GM21390 (cell line): ENCODE measurements at regions not wholly inside any gene's neighbourhood (a gene's known extent, or its start where the extent isn't known, plus 50 kb on each side); places are given as distances from the start of the nearest gene placed in this dataset.
"Not testable (repeated sequence)": the region's sequence is repeated elsewhere in the genome, so short reads cannot be mapped to it uniquely, and the experiment has no call there.

ENCODE experiments used
- ATAC-seq: cut with Tn5 transposase; IDR thresholded peaks from one replicate; pipeline ENCODE4 v1.9.1; 2021; ENCODE audit not compliant: unreplicated experiment

DNA sequence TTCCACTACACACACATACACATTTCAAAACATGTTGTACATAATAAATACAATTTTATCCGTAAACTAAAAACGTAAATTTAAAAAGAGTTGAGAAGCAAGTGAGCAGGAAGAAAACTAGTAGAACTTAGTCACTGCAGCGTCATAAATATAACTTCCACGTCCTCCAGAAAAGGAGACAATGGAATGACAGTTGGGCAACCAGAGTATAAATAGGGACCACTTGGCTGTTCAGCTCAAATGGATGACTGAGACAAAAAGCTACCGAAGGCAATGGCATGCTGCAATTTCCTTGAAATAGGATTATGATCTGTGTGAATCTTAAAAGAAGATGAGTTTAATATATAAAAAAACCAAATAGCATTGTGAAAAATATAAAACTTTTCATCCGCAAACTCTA is 438.5 kb upstream of the RGMB start:
- ATAC-seq = no peak

DNA sequence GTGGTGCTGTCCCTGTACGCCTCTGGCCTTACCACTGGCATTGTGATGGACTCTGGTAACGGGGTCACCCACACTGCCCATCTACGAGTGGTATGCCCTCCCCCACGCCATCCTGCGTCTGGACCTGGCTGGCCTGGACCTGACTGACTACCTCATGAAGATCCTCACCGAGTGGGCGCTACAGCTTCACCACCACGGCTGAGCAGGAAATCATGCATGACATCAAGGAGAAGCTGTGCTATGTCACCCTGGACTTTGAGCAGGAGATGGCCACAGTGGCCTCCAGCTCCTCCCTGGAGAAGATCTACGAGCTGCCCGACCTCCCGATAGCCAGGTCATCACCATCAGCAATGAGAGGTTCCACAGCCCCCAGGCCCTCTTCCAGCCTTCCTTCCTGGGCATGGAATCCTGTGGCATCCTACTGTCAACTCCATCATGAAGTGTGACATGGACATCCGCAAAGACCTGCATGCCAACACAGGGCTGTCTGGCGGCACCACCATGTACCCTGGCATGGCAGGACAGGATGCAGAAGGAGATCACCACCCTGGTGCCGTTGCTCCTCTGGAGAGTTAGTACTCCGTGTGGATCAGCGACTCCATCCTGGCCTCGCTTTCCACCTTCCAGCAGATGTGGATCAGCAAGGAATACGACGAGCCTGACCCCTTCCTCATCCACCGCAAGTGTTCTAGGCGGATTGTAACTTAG is 434.2 kb upstream of the RGMB start:
- no peak for ATAC-seq

DNA sequence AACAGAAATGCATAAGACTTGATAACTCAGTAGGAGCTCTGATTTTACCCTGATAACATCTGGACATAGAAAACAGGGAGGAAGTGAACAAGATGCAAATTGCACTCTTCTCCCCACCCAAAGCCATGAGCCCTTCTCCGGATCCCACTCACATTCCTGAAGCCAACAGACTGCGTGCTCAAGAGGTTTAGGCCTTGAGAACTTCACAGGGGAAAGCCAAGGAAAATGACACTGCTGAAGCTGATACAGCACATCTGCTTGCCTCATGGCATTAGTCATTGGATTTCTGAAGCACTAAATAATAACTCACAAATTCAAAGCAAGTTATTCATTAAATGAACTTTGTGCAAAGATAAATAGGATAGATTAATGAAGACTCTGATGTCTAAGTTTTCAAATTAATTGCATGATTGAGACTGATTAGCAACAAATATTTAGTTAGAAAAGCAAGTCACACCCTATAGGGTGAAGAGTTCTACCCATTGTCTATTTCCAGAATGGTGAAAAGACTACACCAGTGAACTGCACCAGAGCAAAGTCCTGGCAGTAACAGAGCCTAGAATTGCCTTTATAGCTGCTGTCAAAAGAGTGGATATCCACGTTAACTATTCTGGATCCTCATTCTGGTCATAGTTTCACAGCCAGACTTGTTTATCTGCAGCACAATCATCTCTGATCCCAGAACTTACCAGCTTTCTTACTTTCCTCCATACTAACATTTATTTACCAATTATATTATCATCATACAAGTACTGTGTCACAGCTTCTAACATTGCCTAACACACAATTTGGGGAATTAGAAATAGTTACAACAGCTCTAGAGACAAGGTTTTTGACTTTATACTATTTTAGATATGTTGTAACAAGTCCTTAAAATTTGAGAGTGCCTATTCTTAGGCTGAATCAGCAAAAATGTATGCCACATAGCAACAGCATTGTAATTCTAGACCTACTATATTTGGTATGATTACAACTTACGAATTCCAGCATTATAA is 432.1 kb upstream of the RGMB start:
- no peak for ATAC-seq

DNA sequence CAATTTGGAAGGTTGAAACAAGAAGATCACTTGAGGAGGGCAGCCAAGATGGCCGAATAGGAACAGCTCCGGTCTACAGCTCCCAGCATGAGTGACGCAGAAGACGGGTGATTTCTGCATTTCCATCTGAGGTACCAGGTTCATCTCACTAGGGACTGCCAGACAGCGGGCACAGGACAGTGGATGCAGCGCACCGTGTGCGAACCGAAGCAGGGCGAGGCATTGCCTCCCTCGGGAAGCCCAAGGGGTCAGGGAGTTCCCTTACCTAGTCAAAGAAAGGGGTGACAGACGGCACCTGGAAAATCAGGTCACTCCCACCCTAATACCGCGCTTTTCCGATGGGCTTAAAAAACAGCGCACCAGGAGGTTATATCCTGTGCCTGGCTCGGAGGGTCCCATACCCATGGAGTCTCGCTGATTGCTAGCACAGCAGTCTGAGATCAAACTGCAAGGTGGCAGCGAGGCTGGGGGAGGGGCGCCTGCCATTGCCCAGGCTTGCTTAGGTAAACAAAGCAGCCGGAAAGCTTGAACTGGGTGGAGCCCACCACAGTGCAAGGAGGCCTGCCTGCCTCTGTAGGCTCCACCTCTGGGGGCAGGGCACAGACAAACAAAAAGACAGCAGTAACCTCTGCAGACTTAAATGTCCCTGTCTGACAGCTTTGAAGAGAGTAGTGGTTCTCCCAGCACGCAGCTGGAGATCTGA is 430.4 kb upstream of the RGMB start:
- ATAC-seq = not testable (repeated sequence)

DNA sequence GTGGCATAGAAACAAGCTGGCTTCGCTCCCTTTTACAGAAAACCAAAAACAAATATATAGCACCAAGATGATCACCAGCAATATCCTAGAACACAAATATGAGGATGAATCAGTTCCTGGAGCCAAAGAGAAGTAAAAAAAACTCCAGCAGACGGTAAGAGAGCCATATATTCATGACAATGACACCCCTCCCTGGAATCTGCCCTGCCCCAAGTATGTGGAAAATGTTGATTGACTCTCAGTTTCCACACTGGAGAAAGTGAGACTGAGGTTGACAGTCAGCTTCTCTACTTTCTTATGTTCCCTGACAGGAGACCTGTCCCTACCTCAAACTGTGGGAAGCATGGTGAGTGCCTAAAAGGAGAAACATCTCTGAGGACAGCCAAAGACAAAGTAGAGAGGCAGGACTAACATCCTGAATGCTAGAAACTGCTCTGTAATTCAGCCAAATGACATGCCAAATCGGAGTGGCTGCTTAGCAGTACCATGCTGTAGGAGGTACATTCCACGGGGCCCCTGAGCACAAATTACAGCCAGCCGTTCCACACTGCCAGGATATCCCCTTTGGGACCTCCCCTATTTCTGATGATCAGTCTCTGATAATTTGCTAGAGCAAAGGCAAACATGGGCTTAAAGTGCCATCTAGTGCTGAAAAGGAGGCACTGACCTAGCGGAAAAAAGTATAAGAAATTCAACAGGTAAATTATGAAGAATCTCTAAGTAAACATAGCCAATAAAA is 424.0 kb upstream of the RGMB start:
- no peak for ATAC-seq

DNA sequence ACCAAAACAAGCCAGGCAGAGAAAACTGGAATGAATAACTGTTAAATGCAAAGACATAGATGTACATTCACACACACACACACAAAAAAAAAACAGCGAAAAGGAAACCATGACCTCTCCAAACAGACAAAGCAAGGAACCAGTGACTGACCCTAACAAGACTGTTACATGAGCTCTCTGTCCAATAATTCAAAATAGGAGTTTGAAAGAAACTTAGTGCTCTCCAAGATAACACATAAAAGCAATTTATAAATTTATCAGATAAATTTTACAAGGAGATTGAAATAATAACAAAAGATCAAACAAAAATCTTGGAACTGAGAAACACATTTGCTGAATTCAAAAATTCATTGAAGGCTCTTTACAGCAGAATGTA is 423.5 kb upstream of the RGMB start:
- no peak for ATAC-seq

DNA sequence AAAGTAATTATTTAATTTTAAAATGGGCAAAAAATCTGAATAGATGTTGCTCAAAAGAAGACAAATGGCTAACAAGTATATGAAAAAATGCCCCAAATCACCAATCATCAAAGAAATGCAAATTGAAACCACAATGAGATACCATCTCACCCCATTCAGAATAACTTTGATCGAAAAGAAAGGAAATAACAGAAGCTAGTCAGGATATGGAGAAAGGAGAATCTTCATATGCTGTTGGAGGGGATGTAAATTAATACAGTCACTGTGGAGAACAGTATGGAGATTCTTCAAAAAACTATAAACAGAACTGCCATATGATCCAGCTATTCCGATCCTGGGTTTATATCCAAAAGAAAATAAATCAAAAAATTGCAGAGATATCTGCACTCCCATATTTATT is 418.5 kb upstream of the RGMB start:
- no peak for ATAC-seq

DNA sequence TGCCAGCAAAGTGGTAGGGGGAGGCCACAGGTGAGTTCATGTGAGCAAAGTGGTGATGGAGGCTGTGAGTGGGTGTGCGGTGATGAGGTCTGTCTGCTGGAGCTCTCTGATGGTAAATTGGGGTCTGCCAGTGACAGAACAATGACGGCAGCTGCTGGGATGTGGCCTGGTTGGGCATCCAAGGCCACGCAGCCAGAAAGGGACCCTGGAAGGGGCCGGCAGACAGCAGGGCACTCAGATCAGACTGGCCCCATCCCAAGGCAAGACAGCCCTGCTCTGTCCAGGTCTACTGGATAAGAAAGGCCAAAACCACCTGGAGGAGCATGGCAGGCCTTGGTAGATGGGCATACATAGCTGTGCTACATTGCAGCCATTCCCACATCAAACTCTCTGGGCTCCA is 412.9 kb upstream of the RGMB start:
- no peak for ATAC-seq

DNA sequence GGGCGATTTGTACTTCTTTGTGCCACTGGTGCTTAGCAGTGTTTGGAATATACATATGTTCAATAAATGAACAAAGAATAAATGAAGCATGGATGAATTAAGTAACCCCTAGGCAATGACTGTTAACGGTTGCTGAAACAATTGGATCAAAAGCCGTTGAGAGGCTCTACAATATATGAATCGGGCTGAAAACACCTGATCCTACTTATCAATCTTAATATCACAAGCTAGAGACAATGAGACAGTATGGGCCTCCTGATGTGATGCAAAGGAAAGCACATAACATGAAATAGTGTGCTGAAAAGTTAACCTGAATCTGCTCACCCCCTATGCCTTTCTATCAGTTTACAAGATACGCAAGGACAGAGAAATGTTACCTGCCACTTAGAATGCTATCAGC is 410.3 kb upstream of the RGMB start:
- ATAC-seq = no peak

DNA sequence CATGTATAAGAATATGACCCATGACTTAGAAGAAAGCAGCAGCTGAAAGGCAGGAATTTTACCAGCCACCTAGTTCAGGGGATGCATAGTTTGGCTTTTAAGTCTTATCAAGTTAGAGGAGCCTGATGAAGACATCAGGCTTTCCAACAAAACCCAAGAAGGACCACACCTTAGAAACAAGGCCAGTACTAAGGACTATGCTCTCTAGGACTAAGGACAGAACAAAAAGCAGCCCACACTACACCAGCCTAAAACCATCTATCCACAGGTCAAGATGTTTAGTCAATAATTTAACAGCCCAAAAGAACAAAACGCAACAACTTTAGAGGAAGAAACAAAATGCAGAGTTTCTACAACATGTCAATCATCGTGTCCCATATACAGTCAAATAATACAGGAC is 408.9 kb upstream of the RGMB start:
- ATAC-seq = no peak

DNA sequence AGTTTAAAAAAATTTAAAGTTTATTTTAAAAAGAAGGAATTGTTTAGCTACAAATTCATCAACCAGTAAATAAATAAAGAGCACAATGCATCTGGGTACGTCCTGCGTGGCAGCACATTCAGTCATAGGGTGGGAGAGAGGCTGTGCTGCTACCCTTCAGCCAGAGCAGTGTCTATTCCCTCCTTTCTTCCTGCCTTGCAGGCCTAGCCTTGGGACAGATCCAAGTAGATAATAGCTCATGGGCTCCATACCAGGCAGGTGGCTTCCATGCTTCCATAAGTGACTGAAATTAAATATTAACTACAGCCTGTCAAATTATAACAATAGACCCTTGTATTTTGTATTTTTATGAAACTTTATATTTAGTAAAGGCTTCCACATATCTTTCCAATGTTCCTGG is 408.3 kb upstream of the RGMB start:
- ATAC-seq = no peak

DNA sequence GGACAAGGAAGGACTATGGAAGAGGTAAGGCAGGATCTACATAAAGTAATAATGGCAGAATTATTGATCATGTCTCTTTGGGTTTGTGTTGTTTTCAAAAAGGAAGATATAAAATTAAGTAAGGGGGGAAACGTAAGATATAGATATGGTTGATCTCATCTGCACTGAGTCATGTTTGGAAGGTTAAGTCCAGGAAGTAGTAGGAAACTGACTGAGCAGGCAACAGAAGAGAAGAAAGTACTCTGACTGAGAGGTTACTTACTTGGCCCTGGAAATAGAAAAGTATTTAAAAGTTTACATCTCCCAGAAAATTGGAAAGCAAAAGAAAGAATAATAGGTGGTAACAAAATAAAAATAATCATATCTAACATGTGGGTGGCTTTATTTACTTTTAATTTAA is 405.3 kb upstream of the RGMB start:
- ATAC-seq = no peak

DNA sequence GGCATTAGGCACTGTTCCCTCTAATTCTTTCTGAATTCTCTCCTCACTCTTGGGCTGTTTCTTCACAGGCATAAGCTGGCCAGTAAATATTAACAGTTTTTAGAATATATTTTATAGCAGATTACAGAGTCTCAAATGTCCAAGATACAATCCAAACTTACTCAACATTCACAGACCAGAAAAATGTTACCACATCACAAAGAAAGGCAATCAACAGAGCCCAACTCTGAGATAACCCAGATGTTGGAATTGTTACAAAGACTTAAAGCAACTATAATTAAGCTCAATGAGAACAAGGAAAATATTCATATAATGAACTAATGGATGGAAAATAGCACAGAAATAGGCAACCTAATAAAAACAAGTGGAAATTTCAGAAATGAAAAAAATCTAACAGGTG is 401.1 kb upstream of the RGMB start:
- no peak for ATAC-seq

DNA sequence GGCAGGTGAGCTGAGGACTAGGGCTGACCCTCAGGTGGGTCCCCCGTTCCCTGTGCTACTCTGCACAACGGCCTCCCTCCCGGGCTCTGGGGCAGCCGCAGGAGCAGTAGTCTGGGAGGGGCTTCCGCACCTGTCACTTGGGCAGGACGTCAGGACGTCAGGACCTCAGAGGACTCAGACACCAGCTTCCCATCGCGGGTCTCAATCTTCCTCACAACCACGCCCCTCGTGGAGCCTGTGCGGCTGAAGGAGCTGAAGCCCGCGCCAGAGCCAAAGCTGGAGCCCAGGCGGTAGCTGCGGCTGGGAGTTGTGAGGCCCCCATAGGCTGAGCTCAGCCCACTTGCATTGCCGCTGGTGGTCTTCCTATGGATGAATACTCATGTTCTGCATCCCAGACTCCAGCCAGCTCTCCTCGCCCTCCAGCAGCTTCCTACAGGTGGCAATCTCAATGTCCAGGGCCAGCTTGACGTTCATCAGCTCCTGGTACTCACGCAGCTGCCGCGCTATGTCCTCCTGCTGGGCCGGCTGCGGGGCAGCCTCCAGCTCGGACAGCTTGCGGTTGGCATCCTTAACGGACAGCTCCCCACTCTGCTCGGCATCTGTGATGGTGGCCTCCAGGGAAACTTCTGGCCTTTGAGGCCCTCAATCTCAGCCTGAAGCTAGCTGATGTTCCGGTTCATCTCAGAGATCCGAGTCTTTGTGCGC is 381.4 kb upstream of the RGMB start:
- ATAC-seq = no peak

DNA sequence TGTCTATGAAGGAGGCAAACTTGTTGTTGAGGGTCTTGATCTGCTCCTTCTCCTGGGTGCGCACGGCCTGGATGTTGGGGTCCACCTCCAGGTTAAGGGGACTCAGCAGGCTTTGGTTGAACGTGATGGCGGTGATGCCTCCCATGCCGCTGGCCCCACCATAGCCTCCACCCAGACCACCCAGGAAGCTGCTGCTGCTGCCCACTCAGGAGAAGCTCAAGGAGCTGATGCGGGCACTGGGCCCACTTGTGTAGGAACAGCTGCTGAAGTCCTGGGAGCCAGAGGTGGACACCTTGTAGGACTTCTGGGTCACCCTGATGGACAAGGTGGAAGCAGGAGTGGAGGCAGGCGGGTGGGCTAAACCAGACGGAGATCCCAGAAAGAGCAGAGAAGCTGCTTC is 380.3 kb upstream of the RGMB start:
- not testable (repeated sequence) for ATAC-seq

DNA sequence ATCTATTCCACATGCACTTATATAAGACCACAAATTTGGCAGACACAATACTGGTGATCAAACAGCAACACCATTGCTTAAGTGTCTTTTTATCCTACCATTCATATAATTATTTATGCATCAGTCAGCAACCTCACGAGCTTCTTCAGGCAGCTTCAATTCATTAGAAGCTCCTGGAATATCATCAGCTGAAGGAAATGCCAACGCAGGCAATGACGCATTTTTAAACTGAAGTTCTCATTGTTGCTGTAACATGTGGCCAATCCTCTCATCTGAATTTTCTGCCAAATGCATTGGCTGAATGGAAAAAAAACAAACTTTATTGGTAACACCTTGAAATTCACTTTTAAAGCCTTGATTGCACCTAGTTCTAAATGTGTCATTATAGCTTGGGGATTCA is 376.4 kb upstream of the RGMB start:
- no peak for ATAC-seq

DNA sequence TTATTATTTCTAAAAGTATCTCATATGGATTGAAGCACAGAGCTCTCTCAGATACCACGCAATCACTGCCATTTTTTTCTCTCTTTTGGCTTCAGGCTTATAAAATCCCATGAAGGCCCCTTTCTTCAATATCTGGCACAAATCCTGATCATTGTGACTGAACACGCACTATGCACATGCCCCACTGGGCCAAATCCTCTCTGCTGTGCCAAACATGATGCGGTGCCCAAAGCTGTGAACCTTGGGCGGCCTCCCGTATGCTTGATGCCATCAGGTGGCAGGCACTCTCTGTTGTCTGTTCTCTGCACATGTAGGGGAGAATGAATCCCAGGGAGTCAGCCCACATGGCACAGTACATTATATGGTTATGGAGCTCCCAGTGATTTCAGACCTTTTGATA is 375.0 kb upstream of the RGMB start:
- no peak for ATAC-seq

DNA sequence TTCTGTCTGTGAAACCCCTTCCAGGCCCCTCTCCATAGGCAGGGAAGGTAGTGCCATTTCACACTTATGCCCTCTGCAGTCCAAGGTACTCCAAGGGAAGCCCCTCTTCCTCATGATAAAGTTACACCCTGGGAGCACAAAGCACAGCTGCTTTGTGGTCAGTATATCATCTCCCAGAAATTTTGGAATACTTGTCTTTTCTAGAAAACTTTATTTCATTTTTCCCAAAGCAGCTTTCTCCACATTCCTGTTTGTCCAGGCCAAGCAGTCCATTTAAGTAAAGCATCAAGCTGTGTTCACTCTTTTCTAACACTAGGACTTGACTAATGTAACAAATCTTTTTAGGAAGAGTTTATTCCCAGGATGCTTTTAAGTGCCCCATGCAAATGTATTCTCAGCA is 371.8 kb upstream of the RGMB start:
- no peak for ATAC-seq

DNA sequence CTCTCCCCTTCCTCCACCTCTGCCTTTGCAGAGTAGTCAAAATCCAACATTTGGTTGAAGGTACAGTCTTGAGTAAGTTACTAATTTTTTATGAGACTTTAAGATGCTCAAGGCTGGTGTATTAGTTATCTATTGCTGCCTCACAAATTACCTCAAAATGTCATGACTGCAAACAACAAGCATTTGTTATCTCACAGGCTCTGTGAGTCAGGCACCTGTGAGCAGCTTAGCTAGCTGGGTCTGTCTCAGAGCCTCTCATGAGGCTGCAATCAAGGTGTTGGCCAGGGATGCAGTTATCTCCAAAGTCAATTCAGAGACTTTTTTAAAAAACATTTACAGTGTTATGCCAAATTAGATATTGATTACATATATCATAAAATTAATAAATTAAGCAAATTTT is 371.3 kb upstream of the RGMB start:
- ATAC-seq = no peak

DNA sequence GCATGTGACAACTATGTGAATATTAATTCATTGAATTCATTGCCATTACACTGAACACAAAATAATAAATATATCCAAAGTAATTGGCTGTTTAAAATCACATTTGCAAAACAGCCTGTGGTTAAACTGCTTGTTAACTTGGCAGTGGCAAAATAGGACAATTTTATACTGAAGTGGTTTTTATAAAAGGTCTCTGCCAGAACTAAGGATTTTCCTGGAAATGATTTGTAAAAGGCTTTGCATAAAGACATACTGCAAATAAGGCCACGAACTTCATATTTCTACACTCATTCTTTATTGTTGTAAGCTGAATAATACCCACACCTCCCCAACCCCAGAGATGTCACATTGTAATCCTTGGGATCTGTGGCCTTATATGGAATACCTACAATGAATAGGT is 370.3 kb upstream of the RGMB start:
- ATAC-seq = no peak

DNA sequence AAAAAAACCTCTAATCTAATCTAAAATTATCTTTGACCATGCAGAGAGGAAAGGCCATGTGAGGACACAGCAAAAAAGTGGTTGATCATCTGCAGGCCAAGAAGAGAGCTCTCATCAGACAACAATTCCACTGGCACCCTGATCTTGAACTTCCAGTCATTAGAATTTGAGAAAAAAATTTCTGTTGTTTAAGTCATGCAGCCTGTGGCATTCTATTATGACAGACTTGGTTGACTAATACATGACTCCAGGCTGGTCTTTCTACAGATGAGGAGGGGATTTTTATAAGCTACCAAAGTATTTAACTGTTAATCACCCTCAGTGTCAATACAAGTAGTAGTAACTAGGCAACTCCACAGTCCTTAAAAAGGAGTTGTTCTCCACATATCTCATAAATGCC is 358.5 kb upstream of the RGMB start:
- ATAC-seq = no peak
